HG03521 (cell line): ENCODE measurements at regions not wholly inside any gene's neighbourhood (a gene's known extent, or its start where the extent isn't known, plus 50 kb on each side); places are given as distances from the start of the nearest gene placed in this dataset.

Experiments
- ATAC-seq: cut with Tn5 transposase; IDR thresholded peaks from one replicate; pipeline ENCODE4 v1.9.1; 2021; ENCODE audit warnings: mild to moderate bottlenecking, moderate library complexity; ENCODE audit not compliant: unreplicated experiment

GRCh38 chr13:76231522-76232167 is 595.5 kb downstream of the LMO7 start:
- no peak for ATAC-seq

- ATAC-seq = no peak
Observed at GRCh38 chr13:76229281-76229680, 593.2 kb downstream of the LMO7 start.

DNA sequence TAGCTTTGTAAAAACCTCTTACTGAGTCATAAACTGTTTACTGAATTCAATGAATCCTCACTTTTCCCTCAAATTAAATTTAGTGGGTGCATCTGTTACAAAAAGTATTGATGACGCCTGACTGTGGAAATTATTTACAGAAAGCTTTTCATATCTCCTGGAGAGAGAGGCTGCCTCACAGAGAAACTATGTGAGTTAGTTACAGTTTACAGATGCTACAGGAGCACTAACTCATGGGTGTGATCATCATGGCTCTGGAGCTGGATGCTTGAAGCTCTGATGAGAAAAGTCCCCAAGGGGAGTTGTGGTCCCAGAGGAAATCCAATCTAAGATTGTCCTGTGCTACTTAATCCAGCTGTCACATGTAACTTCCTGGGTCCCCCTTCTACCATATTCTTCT is 590.8 kb downstream of the LMO7 start:
- no peak for ATAC-seq

- ATAC-seq = no peak
Observed at GRCh38 chr13:76225815-76226489, 589.8 kb downstream of the LMO7 start.

- ATAC-seq = no peak
Observed at GRCh38 chr13:76223999-76224398, 587.9 kb downstream of the LMO7 start.

DNA sequence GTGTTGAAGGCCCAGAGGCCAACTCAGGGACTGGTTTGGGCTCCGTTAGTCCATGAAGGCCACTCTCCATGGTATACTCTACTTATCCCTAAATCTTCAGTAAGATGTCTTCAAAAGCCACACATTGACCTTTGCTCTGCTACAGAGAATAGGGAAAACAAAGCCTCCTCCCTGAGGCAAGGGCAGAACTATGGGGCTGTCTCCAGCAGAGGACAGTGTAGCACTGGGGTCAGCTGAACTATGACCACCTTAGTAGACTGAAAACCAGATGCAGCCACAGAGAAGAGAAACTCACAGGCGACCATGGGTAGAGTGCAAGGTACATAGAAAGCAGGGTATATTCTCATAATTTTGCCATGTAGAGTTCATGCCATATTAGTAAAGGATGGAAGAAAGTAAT is 587.4 kb downstream of the LMO7 start:
- no peak for ATAC-seq

GRCh38 chr13:76222511-76222910 is 586.4 kb downstream of the LMO7 start:
- no peak for ATAC-seq

DNA sequence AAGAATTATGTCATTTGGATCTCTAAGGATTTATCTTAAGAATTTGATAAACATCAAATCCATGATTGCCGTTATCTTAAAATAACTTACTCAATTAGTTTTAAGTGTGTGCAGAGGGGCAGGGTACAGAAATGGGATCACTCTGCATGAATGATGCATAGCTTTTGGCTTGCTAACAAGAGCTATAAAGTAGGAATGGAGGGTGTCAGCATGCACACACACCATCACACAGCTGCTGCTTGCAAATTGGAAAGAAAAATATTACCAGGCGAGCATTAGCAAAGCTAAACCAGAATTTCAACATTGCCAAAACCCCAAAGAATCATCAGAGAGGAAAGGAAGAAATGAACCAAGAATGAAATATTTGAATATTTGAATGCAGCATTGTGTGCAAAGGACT is 580.6 kb downstream of the LMO7 start:
- no peak for ATAC-seq

DNA sequence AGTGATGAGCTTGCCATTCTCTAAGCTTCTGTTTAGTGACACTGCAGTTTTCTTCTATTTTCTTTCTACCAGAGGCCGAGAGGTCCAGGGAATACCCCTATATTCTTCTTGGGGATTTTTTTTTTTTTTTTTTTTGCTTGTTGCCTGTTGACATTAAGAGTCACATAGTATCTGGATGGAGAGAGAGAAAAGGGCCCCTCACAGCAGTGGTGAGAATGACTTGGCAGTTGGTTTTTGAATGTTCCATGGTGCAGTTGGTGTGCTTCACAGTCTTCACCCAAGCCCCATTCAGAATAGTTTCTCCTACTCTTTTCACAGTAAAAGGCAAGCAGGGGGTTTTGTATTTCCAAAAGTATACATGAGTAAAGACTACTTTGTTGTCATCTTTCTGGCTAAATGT is 577.9 kb downstream of the LMO7 start:
- no peak for ATAC-seq

DNA sequence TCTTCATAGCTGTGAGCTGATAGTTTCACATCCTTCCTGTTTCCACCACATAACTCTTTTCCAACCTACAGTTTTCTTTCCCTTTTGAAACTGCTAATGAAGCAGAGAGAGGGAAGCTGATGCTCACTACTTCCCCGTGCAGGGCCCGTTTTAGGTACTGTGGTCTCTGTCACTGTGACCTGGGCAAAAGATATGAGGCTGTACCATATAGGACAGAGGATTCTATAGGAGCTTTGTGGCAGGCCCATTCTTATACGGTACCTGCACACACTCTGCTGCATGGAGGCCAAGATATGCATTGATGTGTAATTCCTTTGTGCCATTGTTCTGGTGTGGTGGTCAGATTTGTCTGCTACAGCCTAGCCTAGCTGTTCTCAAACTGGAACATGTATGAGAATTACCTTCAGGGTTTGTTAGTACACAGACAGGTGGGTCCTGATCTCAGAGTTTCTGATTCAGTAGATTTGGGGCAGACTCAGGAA is 577.3 kb downstream of the LMO7 start:
- no peak for ATAC-seq

DNA sequence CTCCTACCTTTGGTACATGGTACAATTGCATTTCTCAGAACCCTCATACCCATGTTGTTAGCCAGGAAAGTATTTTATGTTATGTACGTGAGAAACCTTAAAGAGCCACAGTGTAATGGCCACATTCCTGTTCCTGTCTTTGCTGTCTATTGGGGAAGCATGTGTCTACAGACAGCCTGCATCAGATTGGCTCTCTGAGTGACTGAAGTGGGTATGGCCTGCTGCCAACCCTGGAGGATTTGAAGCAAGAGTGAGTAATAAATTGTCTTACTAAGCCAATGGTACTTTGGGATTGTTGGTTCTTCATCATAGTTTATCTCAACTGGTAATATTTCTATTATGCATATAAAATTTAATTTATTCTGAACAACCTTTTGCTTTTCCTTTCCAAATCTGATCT is 574.1 kb downstream of the LMO7 start:
- ATAC-seq = no peak

DNA sequence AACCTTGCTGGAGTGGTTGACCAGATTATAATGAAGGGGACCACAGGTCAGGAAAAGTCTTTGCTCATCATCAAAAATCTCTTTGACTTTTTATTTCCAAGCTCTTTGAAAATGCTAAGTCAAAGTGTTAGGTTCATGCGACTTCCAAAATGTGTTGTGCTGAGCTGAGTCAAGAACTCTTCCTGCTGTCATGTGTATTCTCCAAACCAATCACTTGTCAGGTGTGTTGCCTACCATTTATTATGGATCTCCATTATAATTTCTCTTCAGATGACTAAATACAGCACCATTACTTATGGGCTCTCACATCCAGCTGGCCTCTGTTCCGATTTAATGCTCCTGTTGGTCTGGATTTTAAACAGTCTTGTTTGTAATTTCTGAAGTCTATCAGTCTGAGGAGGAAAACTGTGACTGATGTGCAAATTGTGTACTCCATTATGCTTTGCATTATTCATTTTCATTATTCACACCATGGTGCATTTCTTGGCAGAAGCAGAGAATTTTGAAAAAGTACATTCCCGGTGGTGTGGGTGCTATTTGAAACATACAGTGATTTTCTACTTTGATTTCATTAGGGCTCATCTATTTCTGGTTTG is 562.5 kb downstream of the LMO7 start:
- ATAC-seq = no peak

DNA sequence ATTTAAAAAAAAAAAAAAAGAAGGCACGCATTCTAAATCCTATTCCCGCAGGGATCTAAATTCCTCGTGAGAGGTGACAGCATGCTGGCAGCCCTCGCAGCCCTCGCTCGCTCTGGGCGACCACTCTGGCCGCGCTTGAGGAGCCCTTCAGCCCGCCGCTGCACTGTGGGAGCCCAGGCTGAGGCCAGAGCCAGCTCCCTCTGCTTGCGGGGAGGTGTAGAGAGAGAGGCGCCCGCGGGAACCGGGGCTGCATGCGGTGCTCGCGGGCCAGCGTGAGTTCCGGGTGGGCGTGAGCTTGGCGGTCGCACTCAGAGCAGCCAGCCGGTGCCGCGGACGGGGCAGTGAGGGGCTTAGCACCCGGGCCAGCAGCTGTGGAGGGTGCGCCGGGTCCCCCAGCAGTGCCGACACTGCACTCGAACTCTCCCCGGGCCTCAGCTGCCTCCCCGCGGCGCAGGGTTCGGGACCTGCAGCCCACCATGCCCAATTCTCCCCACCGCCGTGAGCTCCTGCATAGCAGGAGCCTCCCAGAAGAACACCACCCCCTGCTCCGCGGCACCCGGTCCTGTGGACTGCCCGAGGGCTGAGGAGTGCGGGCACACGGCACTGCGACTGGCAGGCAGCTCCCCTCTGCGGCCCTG is 553.9 kb downstream of the LMO7 start:
- ATAC-seq = no peak

- ATAC-seq = no peak
Observed at GRCh38 chr13:76175961-76176725, 540.0 kb downstream of the LMO7 start.

GRCh38 chr13:76168661-76169060 is 532.5 kb downstream of the LMO7 start:
- ATAC-seq = no peak

DNA sequence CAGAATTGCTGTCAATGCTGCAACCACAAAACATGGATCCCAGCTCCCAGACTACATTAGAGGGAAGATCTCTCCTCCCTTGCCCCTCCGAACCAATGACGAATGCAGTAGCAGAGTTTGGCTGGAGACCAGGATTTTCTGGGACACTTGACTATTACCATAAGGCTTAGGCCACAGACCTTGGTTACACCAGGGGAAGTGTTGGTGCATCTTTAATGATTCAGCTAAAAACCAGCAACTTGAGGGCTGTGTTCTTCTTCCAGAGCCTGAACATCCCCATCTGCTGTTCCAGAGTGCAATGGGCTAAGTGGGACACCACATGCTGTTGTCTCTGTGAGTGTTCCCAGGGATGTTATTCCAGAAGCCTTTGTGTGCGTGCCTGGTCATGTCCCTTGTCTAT is 528.2 kb downstream of the LMO7 start:
- no peak for ATAC-seq

- ATAC-seq = no peak
Observed at GRCh38 chr13:76163761-76164160, 527.6 kb downstream of the LMO7 start.

GRCh38 chr13:76160961-76161925 is 525.1 kb downstream of the LMO7 start:
- ATAC-seq = no peak

DNA sequence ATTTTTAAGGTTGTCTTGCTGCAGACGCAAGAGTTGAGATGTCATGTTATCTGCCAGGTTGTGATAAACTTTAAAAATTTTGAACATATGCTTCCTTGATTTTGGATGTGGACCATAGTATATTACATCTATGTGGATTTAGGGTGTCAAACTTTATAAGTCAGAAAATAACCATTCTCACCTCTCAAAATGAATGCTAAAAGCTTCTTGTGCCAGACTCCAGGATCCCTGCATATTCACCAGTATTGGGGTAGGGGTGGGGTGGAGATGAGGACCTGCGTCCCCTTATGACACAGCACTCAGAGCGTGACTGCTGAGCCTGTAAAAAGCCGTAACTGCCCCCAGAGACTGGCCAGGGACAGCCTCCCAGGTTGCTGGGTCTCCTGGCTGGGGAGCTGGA is 524.4 kb downstream of the LMO7 start:
- no peak for ATAC-seq

DNA sequence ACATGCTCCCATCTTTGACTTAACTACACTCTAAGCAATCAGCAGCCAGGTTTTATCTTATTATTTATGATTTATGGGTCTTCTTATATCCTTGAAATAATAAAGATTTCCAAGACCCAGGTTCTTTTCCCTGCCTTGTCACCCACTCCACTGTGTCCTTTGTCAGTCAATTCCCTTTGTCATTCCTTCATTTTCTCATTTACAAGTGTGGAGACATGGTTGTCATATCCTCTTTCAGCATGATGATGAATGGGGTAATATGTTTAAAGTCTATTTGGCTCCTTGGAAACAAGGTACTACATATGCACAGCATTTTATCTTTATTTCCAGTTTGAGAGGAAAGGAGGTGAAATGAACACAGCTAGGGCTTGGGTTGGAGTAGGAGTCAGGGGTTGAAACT is 521.8 kb downstream of the LMO7 start:
- no peak for ATAC-seq
